GM12878 (cell line): ENCODE measurements at regions not wholly inside any gene's neighbourhood (a gene's known extent, or its start where the extent isn't known, plus 50 kb on each side); places are given as distances from the start of the nearest gene placed in this dataset.

ENCODE experiments used
- ATAC-seq: fragments of 200-7000 bp; cut with Tn5 transposase; 3 replicates; pipeline ENCODE4 v1.9.1; 2020; ENCODE audit warnings: mild to moderate bottlenecking, moderate library complexity
- BruUV-seq: library from RNA; stranded (reverse); fragments of 400-500 nt; replicated peaks from 2 replicates; lab custom pipeline; 2021; lab: Mats Ljungman, UMichigan
- CTCF ChIA-PET: fragments of 300-600 bp; sonication (Branson Sonifier 250); formaldehyde crosslinking; extraction: SDS; loops from one replicate; lab custom pipeline; 2021; ENCODE audit warnings: inconsistent platforms; lab: Yijun Ruan, JAX
- POLR2A ChIA-PET: fragments of 350-600 bp; formaldehyde crosslinking; extraction: SDS; loops from one replicate; lab custom pipeline; 2021; ENCODE audit warnings: inconsistent platforms; lab: Charles Lee
- RAD21 ChIA-PET: fragments of 300-600 bp; sonication (Branson Sonifier 250); formaldehyde crosslinking; loops from one replicate; lab custom pipeline; 2023; ENCODE audit warnings: antibody characterized with exemption; ENCODE audit not compliant: unreplicated experiment; lab: Charles Lee
- SMC1A ChIA-PET: fragments of 300-600 bp; sonication (Branson Sonifier 250); formaldehyde crosslinking; loops from one replicate; lab custom pipeline; 2023; ENCODE audit not compliant: unreplicated experiment, uncharacterized antibody; lab: Charles Lee
- DNase-seq: peaks from one replicate; pipeline ENCODE4 v3.0.0-alpha.2; 2011; ENCODE audit warnings: low read depth, low spot score
- FAIRE-seq: peaks from 3 replicates; lab custom pipeline; 2011; peaks lifted over from hg19 to GRCh38; lab: Jason Lieb, UNC
- H2AFZ ChIP-seq: 2 replicates; pipeline ENCODE4 v1.6.0; 2011; ENCODE audit warnings: low read depth, low read length, control low read depth; ENCODE audit not compliant: control insufficient read depth
- H3K27ac ChIP-seq: 2 replicates; pipeline ENCODE4 v1.5.1; 2011; ENCODE audit warnings: control low read depth; ENCODE audit not compliant: control insufficient read depth, insufficient read depth
- H3K27me3 ChIP-seq, 2 experiments: replicated peaks in 1 of 2; 2 replicates each; pipeline versions ENCODE4 v1.6.0 to v1.6.1; 2011; ENCODE audit warnings: low read length in 1 of 2; ENCODE audit not compliant: control insufficient read depth in 2 of 2, insufficient read depth in 2 of 2
- H3K36me3 ChIP-seq, 2 experiments: 2 replicates each; pipeline ENCODE4 v1.5.1; 2011; ENCODE audit warnings: low read length in 1 of 2; ENCODE audit not compliant: control insufficient read depth in 2 of 2, insufficient read depth in 2 of 2
- H3K4me1 ChIP-seq: 2 replicates; pipeline ENCODE4 v1.6.1; 2011; ENCODE audit warnings: mild to moderate bottlenecking, low read length, moderate library complexity, mixed read lengths; ENCODE audit not compliant: control insufficient read depth, insufficient read depth
- H3K4me2 ChIP-seq: 2 replicates; pipeline ENCODE4 v1.6.0; 2011; ENCODE audit warnings: control low read depth; ENCODE audit not compliant: control insufficient read depth, insufficient read depth
- H3K4me3 ChIP-seq: fragments of 200-600 bp; sonication (generic); 2 replicates; pipeline ENCODE4 v1.5.1; 2016
- H3K79me2 ChIP-seq: 2 replicates; pipeline ENCODE4 v1.6.0; 2011; ENCODE audit warnings: low read length; ENCODE audit not compliant: control insufficient read depth, insufficient read depth
- H3K9ac ChIP-seq: 2 replicates; pipeline ENCODE4 v1.8.0; 2011; ENCODE audit warnings: low read length, control low read depth, mixed read lengths; ENCODE audit not compliant: control insufficient read depth, insufficient read depth
- H3K9me3 ChIP-seq: replicated peaks from 3 replicates; pipeline ENCODE4 v1.5.1; 2011; ENCODE audit warnings: mild to moderate bottlenecking, low read length; ENCODE audit not compliant: control insufficient read depth, insufficient read depth
- H4K20me1 ChIP-seq: 2 replicates; pipeline ENCODE4 v1.6.0; 2011; ENCODE audit not compliant: control insufficient read depth, insufficient read depth
- BACH1 ChIP-seq: fragments of 450-650 bp; IDR thresholded peaks from 2 replicates; pipeline ENCODE4 v1.6.1; 2017; ENCODE audit warnings: mild to moderate bottlenecking, borderline replicate concordance
- BMI1 ChIP-seq: fragments of 450-650 bp; IDR thresholded peaks from 2 replicates; pipeline ENCODE4 v1.6.1; 2016; ENCODE audit warnings: mild to moderate bottlenecking, moderate library complexity, borderline replicate concordance
- CEBPB ChIP-seq, 2 experiments: fragments of 150-350 bp in 1 of 2; IDR thresholded peaks; 2 replicates each; pipeline ENCODE4 v1.6.1; 2012 to 2014; ENCODE audit warnings: low read depth in 2 of 2, low read length in 2 of 2, borderline replicate concordance in 1 of 2, inconsistent platforms in 1 of 2
- CREM ChIP-seq: IDR thresholded peaks from 2 replicates; pipeline ENCODE4 v1.6.1; 2014; ENCODE audit warnings: antibody characterized with exemption, low read depth
- EED ChIP-seq: sonication (generic); IDR thresholded peaks from 2 replicates; pipeline ENCODE4 v1.6.1; 2016; ENCODE audit warnings: antibody characterized with exemption, low read depth
- PAX5 ChIP-seq: IDR thresholded peaks from 2 replicates; pipeline ENCODE4 v1.6.1; 2011; ENCODE audit warnings: low read depth, low read length, borderline replicate concordance
- RAD51 ChIP-seq: fragments of 450-650 bp; IDR thresholded peaks from 2 replicates; pipeline ENCODE4 v1.6.1; 2016; ENCODE audit warnings: moderate library complexity, mild to moderate bottlenecking, inconsistent platforms
- SMAD5 ChIP-seq: IDR thresholded peaks from 2 replicates; pipeline ENCODE4 v1.6.1; 2016; ENCODE audit warnings: antibody characterized with exemption, low read depth
- TAF1 ChIP-seq: IDR thresholded peaks from 2 replicates; pipeline ENCODE4 v1.6.1; 2011; ENCODE audit warnings: mild to moderate bottlenecking, low read depth, low read length, borderline replicate concordance
- WGBS: methylation state at CpG from one replicate; pipeline ENCODE4 v1.1.6; 2016; ENCODE audit warnings: low lambda C conversion rate; ENCODE audit not compliant: insufficient replicate concordance, insufficient coverage; ENCODE audit errors: missing lambda C conversion rate; 5-methylcytosine and 5-hydroxymethylcytosine counted together
- in situ Hi-C: fragments of 300-500 bp; cut with MboI; formaldehyde crosslinking; loops from 9 replicates; pipeline ENCODE4 v1.14.3; 2018; ENCODE audit warnings: mixed read lengths
- intact Hi-C: fragments of 100-400 bp; cut with micrococcal nuclease; formaldehyde crosslinking; loops from one replicate; pipeline ENCODE4 v1.14.2; 2022; ENCODE audit not compliant: unreplicated experiment
- TF ChIP-seq, protein P1 (sequence below): fragments of 450-650 bp; IDR thresholded peaks from 2 replicates; pipeline ENCODE4 v1.6.1; 2017; ENCODE audit warnings: mild to moderate bottlenecking, low read depth, inconsistent platforms; ENCODE audit not compliant: poor library complexity, severe bottlenecking
- TF ChIP-seq, protein P2 (sequence below): IDR thresholded peaks from 2 replicates; pipeline ENCODE4 v1.6.1; 2012; ENCODE audit warnings: low read depth, low read length, improper control_type of control experiment

DNA sequence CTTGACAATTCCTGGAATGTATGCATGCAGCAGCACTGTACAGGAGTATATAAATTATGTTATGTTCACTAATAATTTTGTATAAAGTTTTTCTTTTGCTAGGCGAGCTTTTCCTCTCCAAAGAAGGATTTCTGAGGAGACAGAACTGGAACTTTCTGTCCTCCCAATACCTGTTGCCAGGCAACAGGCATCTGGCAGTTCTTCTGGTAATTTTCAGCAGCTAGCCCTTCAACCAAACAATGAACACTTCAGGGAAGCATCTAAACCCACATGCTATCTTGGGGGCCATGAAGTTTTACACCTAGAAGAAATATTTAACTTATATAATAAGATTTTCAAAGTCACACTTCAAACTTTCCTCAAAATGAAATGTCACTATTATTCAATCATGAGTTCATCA is 162.9 kb upstream of the SYT10 start:
- no peak for FAIRE-seq

More for the DNA sequence above, 162.9 kb upstream of the SYT10 start:
- Histone ChIP-seq H3K27me3 (no peaks in the 10 kb centered on the region), H2AFZ (no peak overlapping the region), H3K4me2 (no peak overlapping the region)
- TF ChIP-seq TAF1, result no peak
- TF ChIP-seq BACH1, result no peak
- TF ChIP-seq CREM, result no peak
- TF ChIP-seq BMI1, result no peak
- no peak for TF ChIP-seq SMAD5
- TF ChIP-seq, protein P1, sequence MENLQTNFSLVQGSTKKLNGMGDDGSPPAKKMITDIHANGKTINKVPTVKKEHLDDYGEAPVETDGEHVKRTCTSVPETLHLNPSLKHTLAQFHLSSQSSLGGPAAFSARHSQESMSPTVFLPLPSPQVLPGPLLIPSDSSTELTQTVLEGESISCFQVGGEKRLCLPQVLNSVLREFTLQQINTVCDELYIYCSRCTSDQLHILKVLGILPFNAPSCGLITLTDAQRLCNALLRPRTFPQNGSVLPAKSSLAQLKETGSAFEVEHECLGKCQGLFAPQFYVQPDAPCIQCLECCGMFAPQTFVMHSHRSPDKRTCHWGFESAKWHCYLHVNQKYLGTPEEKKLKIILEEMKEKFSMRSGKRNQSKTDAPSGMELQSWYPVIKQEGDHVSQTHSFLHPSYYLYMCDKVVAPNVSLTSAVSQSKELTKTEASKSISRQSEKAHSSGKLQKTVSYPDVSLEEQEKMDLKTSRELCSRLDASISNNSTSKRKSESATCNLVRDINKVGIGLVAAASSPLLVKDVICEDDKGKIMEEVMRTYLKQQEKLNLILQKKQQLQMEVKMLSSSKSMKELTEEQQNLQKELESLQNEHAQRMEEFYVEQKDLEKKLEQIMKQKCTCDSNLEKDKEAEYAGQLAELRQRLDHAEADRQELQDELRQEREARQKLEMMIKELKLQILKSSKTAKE, result no peak
- no peak for TF ChIP-seq CEBPB (IDR thresholded peaks at IDR 0.05; ENCODE audit: borderline replicate concordance in 1 of 2, low read depth in 2 of 2, low read length in 2 of 2)
- TF ChIP-seq, protein P2, sequence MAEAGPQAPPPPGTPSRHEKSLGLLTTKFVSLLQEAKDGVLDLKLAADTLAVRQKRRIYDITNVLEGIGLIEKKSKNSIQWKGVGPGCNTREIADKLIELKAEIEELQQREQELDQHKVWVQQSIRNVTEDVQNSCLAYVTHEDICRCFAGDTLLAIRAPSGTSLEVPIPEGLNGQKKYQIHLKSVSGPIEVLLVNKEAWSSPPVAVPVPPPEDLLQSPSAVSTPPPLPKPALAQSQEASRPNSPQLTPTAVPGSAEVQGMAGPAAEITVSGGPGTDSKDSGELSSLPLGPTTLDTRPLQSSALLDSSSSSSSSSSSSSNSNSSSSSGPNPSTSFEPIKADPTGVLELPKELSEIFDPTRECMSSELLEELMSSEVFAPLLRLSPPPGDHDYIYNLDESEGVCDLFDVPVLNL, result no peak
- TF ChIP-seq PAX5, result no peak
- TF ChIP-seq RAD51, result no peak
- TF ChIP-seq EED, result no peak
- TF ChIP-seq, all 136 proteins: peak for 0
- ATAC-seq (no peak), DNase-seq (no peak)
- Histone ChIP-seq H3K9me3 (no peaks in the 10 kb centered on the region), H4K20me1 (no peaks in the 10 kb centered on the region), H3K79me2 (no peaks in the 10 kb centered on the region), H3K4me1 (no peaks in the 10 kb centered on the region), H3K27ac (no peak overlapping the region), H3K4me3 (no peak overlapping the region), H3K36me3 (no peaks in the 10 kb centered on the region), H3K9ac (no peak overlapping the region)
- WGBS, result 0% methylated on average over 1 of the region's 1 CpG
- SMC1A ChIA-PET, result interaction anchor here (1.2 kb wide), 1 partner anchor 11 kb away, joined by 3 read pairs; no protein-coding TSS in a partner anchor
- BruUV-seq, result no TSS peak
- intact Hi-C loops (no loop called here), in situ Hi-C loops (no loop called here)
- POLR2A ChIA-PET, result no interaction called here
- CTCF ChIA-PET, result no interaction called here
- RAD21 ChIA-PET, result no interaction called here
